SK-N-SH treated with all-trans-retinoic acid at 6 μM for 48 hours (cell line): ENCODE measurements at regions not wholly inside any gene's neighbourhood (a gene's known extent, or its start where the extent isn't known, plus 50 kb on each side); places are given as distances from the start of the nearest gene placed in this dataset.

ENCODE experiments used
- ATAC-seq: fragments of 200-7000 bp; cut with Tn5 transposase; 3 replicates; pipeline ENCODE4 v1.9.1; 2020; ENCODE audit warnings: mild to moderate bottlenecking, moderate library complexity
- BACH2 ChIP-seq: fragments of 250-450 bp; sonication (Bioruptor Pico); IDR thresholded peaks from 2 replicates; pipeline ENCODE4 v1.9.0; 2021; ENCODE audit warnings: mild to moderate bottlenecking, borderline replicate concordance
- CSDC2 ChIP-seq: fragments of 250-450 bp; sonication (Bioruptor Pico); IDR thresholded peaks from 2 replicates; pipeline ENCODE4 v1.5.0; 2020; ENCODE audit warnings: mild to moderate bottlenecking, moderate library complexity
- GLIS3 ChIP-seq: fragments of 250-450 bp; sonication (Bioruptor Pico); IDR thresholded peaks from 2 replicates; pipeline ENCODE4 v1.5.0; 2020; ENCODE audit warnings: mild to moderate bottlenecking, moderate library complexity
- OSR1 ChIP-seq: fragments of 250-450 bp; sonication (Bioruptor Pico); IDR thresholded peaks from 2 replicates; pipeline ENCODE4 v1.8.0; 2022; ENCODE audit warnings: moderate library complexity, mild to moderate bottlenecking, inconsistent platforms
- PPARA ChIP-seq: fragments of 250-450 bp; sonication (Bioruptor Pico); IDR thresholded peaks from 2 replicates; pipeline ENCODE4 v1.5.0; 2020; ENCODE audit warnings: mild to moderate bottlenecking, borderline replicate concordance
- RARB ChIP-seq: fragments of 250-450 bp; sonication (Bioruptor Pico); IDR thresholded peaks from 2 replicates; pipeline ENCODE4 v1.8.0; 2021; ENCODE audit warnings: mild to moderate bottlenecking, moderate library complexity
- SNAI2 ChIP-seq: fragments of 250-450 bp; sonication (Bioruptor Pico); IDR thresholded peaks from 2 replicates; pipeline ENCODE4 v1.5.0; 2020; ENCODE audit warnings: mild to moderate bottlenecking, moderate library complexity
- TCF4 ChIP-seq: fragments of 250-450 bp; sonication (Bioruptor Pico); IDR thresholded peaks from 2 replicates; pipeline ENCODE4 v1.8.0; 2021; ENCODE audit warnings: mild to moderate bottlenecking, moderate library complexity, borderline replicate concordance
- TOX ChIP-seq: fragments of 250-450 bp; sonication (Bioruptor Pico); IDR thresholded peaks from 2 replicates; pipeline ENCODE4 v1.8.0; 2021; ENCODE audit warnings: mild to moderate bottlenecking, moderate library complexity, borderline replicate concordance
- TSHZ2 ChIP-seq: fragments of 250-450 bp; sonication (Bioruptor Pico); IDR thresholded peaks from 2 replicates; pipeline ENCODE4 v1.5.0; 2020; ENCODE audit warnings: mild to moderate bottlenecking, moderate library complexity
- ZC3H10 ChIP-seq: fragments of 250-450 bp; sonication (Bioruptor Pico); IDR thresholded peaks from 2 replicates; pipeline ENCODE4 v1.5.1; 2021; ENCODE audit warnings: mild to moderate bottlenecking, moderate library complexity
- ZFP3 ChIP-seq: fragments of 250-450 bp; sonication (Bioruptor Pico); IDR thresholded peaks from 2 replicates; pipeline ENCODE4 v1.5.0; 2020; ENCODE audit warnings: mild to moderate bottlenecking, moderate library complexity
- ZFP30 ChIP-seq: fragments of 450-650 bp; formaldehyde crosslinking; IDR thresholded peaks from 2 replicates; pipeline ENCODE4 v1.5.0; 2022; ENCODE audit warnings: mild to moderate bottlenecking, moderate library complexity
- ZNF565 ChIP-seq: fragments of 450-650 bp; formaldehyde crosslinking; conservative IDR thresholded peaks from 2 replicates; pipeline ENCODE4 v1.5.0; 2020; ENCODE audit warnings: low read depth, mild to moderate bottlenecking, moderate library complexity
- ZNF70 ChIP-seq: fragments of 450-650 bp; formaldehyde crosslinking; IDR thresholded peaks from 2 replicates; pipeline ENCODE4 v1.5.0; 2020; ENCODE audit warnings: mild to moderate bottlenecking, moderate library complexity
- ZNF8 ChIP-seq: fragments of 450-650 bp; formaldehyde crosslinking; IDR thresholded peaks from 2 replicates; pipeline ENCODE4 v1.5.0; 2020; ENCODE audit warnings: mild to moderate bottlenecking, moderate library complexity
- TF ChIP-seq, protein P1 (sequence below): fragments of 250-450 bp; sonication (Bioruptor Pico); IDR thresholded peaks from 2 replicates; pipeline ENCODE4 v1.5.1; 2020; ENCODE audit warnings: low read depth, mild to moderate bottlenecking, moderate library complexity
- TF ChIP-seq, protein P2 (sequence below): fragments of 250-450 bp; sonication (Bioruptor Pico); IDR thresholded peaks from 2 replicates; pipeline ENCODE4 v1.8.0; 2021; ENCODE audit warnings: low read depth, mild to moderate bottlenecking, moderate library complexity, borderline replicate concordance

GRCh38 chr5:158430798-158431167 is 571.8 kb upstream of the CLINT1 start:
- TF ChIP-seq SNAI2 (no peak), ZC3H10 (CRISPR knock-in tag) (no peak), OSR1 (no peak), ZNF70 (CRISPR knock-in tag) (no peak)
- TF ChIP-seq, all 23 proteins: peak for 0
- ATAC-seq: no peak

- TF ChIP-seq ZNF8 (CRISPR knock-in tag) (no peak), ZNF565 (CRISPR knock-in tag) (no peak), SNAI2 (no peak), GLIS3 (no peak), TOX (no peak), TSHZ2 (CRISPR knock-in tag) (no peak), BACH2 (CRISPR knock-in tag) (no peak), TCF4 (CRISPR knock-in tag) (no peak), CSDC2 (CRISPR knock-in tag) (no peak), PPARA (CRISPR knock-in tag) (no peak), ZNF70 (CRISPR knock-in tag) (no peak)
- no peak for ATAC-seq
These were observed 571.3 kb upstream of the CLINT1 start for GRCh38 chr5:158430166-158430797.

DNA sequence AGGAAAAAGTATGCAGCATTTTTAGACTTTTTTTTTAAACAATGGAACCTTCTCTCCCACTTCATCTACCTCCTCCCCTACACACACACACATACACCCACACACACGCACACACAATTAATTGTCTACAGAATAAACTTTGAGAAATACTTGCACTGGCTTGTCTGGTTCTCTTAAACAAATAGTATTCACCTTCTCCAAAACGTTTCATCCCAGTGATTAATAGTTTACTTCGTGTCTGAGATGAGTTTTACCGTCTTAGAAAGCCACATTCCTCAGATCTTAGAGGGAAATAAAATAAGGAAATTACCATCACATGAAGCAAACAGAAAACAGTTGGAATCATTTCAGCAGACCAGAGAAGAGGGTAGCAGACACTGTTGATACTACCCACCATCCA is 570.6 kb upstream of the CLINT1 start:
- no peak for ATAC-seq
- TF ChIP-seq TCF4 (CRISPR knock-in tag) (no peak), TOX (no peak), PPARA (CRISPR knock-in tag) (no peak), BACH2 (CRISPR knock-in tag) (no peak), ZFP30 (CRISPR knock-in tag) (no peak)
- TF ChIP-seq, protein P1, sequence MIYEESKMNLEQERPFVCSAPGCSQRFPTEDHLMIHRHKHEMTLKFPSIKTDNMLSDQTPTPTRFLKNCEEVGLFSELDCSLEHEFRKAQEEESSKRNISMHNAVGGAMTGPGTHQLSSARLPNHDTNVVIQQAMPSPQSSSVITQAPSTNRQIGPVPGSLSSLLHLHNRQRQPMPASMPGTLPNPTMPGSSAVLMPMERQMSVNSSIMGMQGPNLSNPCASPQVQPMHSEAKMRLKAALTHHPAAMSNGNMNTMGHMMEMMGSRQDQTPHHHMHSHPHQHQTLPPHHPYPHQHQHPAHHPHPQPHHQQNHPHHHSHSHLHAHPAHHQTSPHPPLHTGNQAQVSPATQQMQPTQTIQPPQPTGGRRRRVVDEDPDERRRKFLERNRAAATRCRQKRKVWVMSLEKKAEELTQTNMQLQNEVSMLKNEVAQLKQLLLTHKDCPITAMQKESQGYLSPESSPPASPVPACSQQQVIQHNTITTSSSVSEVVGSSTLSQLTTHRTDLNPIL: no peak

- TF ChIP-seq ZC3H10 (CRISPR knock-in tag): no peak
- no peak for TF ChIP-seq PPARA (CRISPR knock-in tag)
- no peak for TF ChIP-seq TSHZ2 (CRISPR knock-in tag)
- no peak for TF ChIP-seq OSR1
- TF ChIP-seq, protein P1: no peak
- TF ChIP-seq RARB: no peak
- TF ChIP-seq, protein P2, sequence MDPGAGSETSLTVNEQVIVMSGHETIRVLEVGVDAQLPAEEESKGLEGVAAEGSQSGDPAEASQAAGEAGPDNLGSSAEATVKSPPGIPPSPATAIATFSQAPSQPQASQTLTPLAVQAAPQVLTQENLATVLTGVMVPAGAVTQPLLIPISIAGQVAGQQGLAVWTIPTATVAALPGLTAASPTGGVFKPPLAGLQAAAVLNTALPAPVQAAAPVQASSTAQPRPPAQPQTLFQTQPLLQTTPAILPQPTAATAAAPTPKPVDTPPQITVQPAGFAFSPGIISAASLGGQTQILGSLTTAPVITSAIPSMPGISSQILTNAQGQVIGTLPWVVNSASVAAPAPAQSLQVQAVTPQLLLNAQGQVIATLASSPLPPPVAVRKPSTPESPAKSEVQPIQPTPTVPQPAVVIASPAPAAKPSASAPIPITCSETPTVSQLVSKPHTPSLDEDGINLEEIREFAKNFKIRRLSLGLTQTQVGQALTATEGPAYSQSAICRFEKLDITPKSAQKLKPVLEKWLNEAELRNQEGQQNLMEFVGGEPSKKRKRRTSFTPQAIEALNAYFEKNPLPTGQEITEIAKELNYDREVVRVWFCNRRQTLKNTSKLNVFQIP (CRISPR knock-in tag): no peak
- no peak for TF ChIP-seq GLIS3
- no peak for TF ChIP-seq ZFP3 (CRISPR knock-in tag)
- no peak for TF ChIP-seq CSDC2 (CRISPR knock-in tag)
- TF ChIP-seq ZNF8 (CRISPR knock-in tag): no peak
- TF ChIP-seq SNAI2: no peak
- ATAC-seq: no peak
These were observed 564.8 kb upstream of the CLINT1 start for GRCh38 chr5:158423623-158424200.
